ENCODE measurements at regions not wholly inside any gene's neighbourhood (a gene's known extent, or its start where the extent isn't known, plus 50 kb on each side); places are given as distances from the start of the nearest gene placed in this dataset.

DNA sequence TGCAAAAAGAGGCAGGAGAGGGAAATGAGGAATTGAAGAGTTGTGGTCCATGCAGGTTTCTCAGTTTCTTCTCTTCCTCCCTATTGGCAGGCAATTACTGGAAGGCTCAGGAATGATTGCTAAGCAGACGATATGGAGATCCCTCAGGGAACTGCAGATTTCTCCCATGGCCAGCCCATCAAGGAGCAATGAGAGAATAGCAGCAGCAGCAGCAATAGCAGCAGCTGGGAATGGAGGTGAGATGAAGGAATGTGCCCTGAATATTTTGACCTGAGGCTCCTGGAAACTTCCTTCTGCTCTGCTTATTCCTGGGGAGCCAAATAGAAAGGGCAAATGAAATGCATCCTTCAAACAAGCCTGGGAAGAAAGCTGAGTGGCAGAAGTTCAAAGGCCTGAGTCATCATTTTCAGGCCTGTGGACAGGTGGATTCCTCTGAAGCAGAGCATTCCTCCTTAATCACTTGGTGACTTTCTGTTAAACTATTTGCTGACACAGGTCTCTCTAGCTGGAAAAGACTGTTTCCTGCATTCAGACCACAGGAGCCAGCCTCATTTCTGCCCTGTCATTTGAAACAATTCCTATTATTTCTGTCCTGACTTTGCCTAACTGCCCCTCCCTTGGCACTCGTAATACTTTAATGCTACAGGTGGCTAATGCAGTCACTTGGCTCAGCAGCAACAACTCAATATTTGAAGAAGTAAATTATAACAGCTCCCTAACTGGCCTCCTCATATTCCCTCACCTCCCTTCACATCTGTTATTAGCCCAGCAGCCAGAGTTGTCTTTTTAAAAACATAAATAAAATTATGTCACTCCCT, 146.9 kb upstream of the GADL1 start:
- no peak for DNase-seq (ENCODE audit: low read depth)

DNA sequence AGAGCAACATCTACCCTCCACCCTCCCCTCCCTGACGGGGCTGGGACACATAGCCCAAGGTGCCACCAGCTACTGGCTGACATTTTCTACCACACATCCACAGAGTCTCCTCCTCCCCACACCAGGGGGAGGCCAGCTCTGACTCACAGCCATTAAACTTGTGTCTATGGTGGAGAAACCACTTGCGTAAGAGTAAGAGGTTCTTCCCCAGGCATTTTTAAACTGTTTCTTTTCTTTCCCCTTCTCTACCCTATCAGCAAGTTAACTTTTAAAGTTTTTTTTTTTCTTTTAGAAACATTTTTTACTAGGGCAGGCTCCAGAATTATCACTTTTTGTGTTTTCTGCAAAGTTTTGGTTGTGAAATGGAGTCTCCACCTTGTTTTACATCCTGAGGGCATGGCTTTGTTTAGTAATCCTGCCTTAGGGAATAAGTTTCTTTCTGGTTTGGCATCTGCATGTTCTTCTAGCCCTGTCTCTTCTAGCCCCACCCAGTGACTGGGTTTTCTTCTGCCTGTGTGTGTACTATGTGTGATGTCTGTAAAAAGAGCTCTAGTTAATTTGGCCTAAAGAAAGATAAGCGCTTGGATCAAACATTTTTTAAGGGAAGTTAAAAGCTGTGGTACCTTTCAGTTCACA, 148.8 kb upstream of the GADL1 start:
- H3K4me3 ChIP-seq (ENCODE audit: low read depth, low read length): no peak overlapping the region
- TF ChIP-seq, protein P1, sequence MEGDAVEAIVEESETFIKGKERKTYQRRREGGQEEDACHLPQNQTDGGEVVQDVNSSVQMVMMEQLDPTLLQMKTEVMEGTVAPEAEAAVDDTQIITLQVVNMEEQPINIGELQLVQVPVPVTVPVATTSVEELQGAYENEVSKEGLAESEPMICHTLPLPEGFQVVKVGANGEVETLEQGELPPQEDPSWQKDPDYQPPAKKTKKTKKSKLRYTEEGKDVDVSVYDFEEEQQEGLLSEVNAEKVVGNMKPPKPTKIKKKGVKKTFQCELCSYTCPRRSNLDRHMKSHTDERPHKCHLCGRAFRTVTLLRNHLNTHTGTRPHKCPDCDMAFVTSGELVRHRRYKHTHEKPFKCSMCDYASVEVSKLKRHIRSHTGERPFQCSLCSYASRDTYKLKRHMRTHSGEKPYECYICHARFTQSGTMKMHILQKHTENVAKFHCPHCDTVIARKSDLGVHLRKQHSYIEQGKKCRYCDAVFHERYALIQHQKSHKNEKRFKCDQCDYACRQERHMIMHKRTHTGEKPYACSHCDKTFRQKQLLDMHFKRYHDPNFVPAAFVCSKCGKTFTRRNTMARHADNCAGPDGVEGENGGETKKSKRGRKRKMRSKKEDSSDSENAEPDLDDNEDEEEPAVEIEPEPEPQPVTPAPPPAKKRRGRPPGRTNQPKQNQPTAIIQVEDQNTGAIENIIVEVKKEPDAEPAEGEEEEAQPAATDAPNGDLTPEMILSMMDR (IDR thresholded peaks at IDR 0.05; ENCODE audit: control insufficient read depth, extremely low read depth, insufficient read depth): no peak
- DNase-seq (ENCODE audit: low read depth): no peak

More for the DNA sequence above, 146.9 kb upstream of the GADL1 start:
- H3K4me3 ChIP-seq (ENCODE audit: low read depth, low read length): no peak overlapping the region
- TF ChIP-seq, protein P1 (IDR thresholded peaks at IDR 0.05; ENCODE audit: control insufficient read depth, extremely low read depth, insufficient read depth): no peak

DNA sequence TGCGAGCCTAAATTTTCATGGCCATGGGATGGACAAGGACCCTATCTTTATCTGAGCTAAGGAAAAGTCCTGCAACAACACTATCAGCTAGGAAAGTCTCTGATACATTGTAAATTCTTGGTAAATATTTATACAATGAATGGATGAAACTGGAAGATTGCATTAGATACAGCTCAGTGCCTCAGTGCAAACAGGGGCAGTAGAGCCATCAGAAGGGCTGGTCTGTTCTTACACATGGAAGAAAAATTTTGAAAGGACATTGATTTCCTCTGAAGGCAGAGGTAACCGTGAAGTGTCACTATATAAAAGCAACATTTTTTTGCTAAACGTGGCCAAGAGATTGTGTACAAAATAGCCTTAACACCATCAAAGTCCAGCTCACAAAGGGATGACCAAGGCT, 153.2 kb upstream of the GADL1 start:
- TF ChIP-seq, protein P1 (IDR thresholded peaks at IDR 0.05; ENCODE audit: control insufficient read depth, extremely low read depth, insufficient read depth): no peak
- H3K4me3 ChIP-seq (ENCODE audit: low read depth, low read length): no peak overlapping the region
- DNase-seq (ENCODE audit: low read depth): no peak

DNA sequence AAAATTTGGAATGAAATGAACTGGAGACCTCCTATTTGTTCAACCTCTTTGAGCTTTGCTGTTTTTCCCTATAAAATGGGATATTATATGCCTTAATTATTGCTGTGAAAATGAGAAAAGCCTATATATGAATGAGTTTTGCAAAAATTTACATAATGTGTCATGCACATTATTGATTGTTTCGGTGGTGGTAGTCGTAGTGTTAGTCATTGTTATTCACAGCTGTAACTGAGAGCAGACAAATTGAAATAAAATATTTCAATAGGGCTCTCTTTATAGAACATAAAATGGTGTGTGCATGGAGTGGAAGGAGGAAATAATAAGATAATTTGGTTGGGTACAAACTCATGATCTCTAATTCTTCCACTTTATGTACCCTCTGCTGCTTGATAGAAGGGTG, 153.7 kb upstream of the GADL1 start:
- TF ChIP-seq, protein P1 (IDR thresholded peaks at IDR 0.05; ENCODE audit: control insufficient read depth, extremely low read depth, insufficient read depth): no peak
- H3K4me3 ChIP-seq (ENCODE audit: low read depth, low read length): no peak overlapping the region
- DNase-seq (ENCODE audit: low read depth): no peak

DNA sequence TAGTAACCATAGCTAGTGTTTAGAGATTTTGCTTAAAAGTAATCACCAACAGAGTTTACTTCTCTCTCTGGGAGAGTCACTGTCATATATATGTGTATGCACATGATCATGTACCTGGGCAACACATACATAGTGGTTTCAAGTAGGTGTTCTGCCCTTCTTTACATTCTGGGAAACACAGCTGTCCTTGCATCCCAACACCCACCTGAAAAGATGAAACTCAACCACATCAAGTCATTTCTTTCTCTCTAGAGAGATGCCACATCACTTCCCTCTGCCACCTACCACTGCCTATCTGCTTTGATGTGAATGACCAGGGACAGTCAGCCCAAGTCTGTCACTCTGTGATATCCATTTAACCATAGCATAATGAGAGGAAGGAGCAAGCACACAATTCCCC, 155.8 kb upstream of the GADL1 start:
- TF ChIP-seq, protein P1 (IDR thresholded peaks at IDR 0.05; ENCODE audit: control insufficient read depth, extremely low read depth, insufficient read depth): no peak
- H3K4me3 ChIP-seq (ENCODE audit: low read depth, low read length): no peak overlapping the region
- no peak for DNase-seq (ENCODE audit: low read depth)

DNA sequence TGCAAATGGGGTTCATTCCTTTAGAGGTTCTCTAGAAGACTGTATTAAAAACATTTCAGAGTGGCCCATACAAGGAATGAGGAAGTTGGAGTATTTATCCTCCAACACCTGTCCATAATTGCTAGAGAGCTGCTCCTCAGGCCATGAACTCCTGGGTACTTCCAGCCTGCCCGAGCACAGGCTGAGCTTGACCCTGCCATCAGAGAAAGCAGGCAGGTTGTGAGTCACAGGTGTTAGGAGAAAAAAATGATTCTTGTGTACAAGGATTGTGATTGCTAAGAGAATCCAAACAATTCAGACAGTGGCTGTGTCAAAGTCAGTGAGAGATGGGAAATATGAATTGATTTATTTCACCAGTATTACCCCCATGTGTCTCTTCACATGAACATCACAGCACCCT, 156.8 kb upstream of the GADL1 start:
- TF ChIP-seq, protein P1 (IDR thresholded peaks at IDR 0.05; ENCODE audit: control insufficient read depth, extremely low read depth, insufficient read depth): no peak
- DNase-seq (ENCODE audit: low read depth): no peak
- H3K4me3 ChIP-seq (ENCODE audit: low read depth, low read length): no peak overlapping the region

Data from LNCaP clone FGC (cell line).